GM13976 (cell line): ENCODE measurements at regions not wholly inside any gene's neighbourhood (a gene's known extent, or its start where the extent isn't known, plus 50 kb on each side); places are given as distances from the start of the nearest gene placed in this dataset.

Experiments used
- DNase-seq: peaks from one replicate; pipeline ENCODE4 v3.0.0; 2012; ENCODE audit warnings: low spot score
- in situ Hi-C: fragments of 300-500 bp; cut with MboI; formaldehyde crosslinking; loops from one replicate; pipeline ENCODE4 v1.12.0; 2022; ENCODE audit warnings: low sequenced_read_pairs, mixed read lengths, inconsistent platforms; ENCODE audit not compliant: unreplicated experiment
- TF ChIP-seq, protein P1 (sequence below): IDR thresholded peaks from 2 replicates; pipeline ENCODE4 v1.5.1; 2012; ENCODE audit warnings: borderline replicate concordance, mild to moderate bottlenecking; ENCODE audit not compliant: insufficient read depth; ENCODE audit errors: extremely low read depth, missing control alignments, control extremely low read depth

DNA sequence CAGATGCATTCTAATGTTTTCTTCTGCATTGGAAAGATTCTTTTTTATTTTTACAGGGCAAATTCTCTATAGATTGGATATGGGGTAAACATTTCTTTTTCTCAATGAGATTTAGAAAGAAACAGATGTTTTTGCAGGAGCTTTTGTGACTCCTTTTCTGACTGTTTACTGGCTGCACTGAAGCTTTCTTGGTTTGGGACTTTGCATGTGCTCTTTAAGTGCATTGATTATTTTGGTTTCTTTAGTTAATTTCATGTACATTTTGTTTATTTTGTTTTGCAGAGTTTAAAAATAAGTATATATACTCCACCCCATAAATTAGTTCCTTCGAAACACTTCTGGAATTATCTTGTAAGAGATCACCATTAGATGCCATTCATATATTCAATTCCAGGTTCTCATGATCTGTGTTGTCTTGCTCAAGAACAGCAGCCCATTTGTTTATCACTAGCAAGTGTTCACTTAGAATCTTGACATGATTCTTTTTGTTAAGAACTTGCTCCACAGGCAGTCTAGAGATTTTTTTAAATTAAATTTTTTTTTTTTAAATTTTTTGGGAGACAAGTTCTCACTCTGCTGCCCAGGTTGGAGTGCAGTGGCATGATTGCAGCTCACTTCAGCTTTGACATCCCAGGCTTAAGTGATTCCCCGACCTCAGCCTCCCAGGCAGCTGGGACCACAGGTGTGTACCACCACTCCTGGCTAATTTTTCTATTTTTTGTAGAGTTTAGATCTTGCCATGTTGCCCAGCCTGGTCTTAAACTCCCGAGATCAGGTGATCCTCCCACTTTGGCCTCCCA is 233.7 kb downstream of the MYCN start:
- DNase-seq, result no peak
- in situ Hi-C loops, result no loop called here
- TF ChIP-seq, protein P1, sequence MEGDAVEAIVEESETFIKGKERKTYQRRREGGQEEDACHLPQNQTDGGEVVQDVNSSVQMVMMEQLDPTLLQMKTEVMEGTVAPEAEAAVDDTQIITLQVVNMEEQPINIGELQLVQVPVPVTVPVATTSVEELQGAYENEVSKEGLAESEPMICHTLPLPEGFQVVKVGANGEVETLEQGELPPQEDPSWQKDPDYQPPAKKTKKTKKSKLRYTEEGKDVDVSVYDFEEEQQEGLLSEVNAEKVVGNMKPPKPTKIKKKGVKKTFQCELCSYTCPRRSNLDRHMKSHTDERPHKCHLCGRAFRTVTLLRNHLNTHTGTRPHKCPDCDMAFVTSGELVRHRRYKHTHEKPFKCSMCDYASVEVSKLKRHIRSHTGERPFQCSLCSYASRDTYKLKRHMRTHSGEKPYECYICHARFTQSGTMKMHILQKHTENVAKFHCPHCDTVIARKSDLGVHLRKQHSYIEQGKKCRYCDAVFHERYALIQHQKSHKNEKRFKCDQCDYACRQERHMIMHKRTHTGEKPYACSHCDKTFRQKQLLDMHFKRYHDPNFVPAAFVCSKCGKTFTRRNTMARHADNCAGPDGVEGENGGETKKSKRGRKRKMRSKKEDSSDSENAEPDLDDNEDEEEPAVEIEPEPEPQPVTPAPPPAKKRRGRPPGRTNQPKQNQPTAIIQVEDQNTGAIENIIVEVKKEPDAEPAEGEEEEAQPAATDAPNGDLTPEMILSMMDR, result no peak

GRCh38 chr2:16172324-16173175 is 232.2 kb downstream of the MYCN start:
- TF ChIP-seq, protein P1, result no peak
- in situ Hi-C loops, result no loop called here
- DNase-seq, result no peak

DNA sequence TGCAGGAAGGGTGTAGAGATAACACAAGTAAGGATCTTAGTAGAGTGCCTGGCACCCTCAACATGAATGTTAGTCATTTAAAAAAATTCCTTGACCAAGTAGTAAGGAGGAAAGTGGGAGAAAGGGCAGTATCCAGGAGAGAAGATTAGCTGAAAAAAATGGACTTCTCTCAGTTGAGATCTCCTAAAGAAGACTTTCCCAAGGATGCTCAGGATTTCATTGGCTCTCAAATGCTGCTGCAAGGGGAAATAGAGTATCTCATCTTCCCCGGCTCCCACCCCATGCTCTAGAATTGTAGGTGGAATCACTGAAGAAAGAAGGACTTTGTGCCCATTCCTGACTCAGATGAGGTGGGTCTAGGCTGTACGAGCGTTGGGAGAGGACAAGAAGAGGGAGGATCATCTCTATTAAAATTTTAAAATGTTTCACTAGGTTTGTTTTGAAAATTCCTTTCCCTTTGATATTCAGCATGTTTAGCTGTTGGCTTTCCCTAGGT is 231.1 kb downstream of the MYCN start:
- in situ Hi-C loops, result no loop called here
- DNase-seq, result no peak
- TF ChIP-seq, protein P1, result no peak

- no peak for DNase-seq
- TF ChIP-seq, protein P1, result no peak
- in situ Hi-C loops, result no loop called here
These were observed 230.5 kb downstream of the MYCN start for GRCh38 chr2:16170675-16171424.

DNA sequence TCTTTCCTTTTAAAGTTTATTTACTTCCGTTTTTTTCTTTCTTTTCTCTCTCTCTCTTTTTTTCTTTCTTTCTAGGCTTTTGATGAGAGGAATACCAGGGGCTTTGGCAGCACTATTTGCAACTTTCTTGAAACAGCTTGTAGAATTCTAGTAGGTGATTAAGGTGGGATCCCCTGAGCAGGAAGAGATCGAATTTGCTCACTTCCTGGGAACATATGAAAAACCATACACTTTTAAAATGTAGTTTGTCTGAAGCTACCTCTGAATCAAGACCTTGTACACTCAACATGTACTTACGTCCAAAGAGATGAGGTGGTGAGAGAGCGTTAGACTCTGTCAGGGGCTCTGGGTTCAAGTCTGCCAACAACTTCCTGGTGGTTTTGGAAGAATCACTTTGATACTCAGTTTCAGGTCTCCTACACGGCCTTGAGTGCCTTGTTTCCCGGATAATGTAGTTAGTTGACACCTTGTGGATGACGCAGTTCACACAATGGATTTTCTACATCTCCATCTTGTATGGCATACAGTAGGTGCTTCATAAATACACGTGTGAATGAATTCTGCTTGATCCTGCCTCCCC is 229.1 kb downstream of the MYCN start:
- TF ChIP-seq, protein P1, result no peak
- DNase-seq, result no peak
- in situ Hi-C loops, result no loop called here

DNA sequence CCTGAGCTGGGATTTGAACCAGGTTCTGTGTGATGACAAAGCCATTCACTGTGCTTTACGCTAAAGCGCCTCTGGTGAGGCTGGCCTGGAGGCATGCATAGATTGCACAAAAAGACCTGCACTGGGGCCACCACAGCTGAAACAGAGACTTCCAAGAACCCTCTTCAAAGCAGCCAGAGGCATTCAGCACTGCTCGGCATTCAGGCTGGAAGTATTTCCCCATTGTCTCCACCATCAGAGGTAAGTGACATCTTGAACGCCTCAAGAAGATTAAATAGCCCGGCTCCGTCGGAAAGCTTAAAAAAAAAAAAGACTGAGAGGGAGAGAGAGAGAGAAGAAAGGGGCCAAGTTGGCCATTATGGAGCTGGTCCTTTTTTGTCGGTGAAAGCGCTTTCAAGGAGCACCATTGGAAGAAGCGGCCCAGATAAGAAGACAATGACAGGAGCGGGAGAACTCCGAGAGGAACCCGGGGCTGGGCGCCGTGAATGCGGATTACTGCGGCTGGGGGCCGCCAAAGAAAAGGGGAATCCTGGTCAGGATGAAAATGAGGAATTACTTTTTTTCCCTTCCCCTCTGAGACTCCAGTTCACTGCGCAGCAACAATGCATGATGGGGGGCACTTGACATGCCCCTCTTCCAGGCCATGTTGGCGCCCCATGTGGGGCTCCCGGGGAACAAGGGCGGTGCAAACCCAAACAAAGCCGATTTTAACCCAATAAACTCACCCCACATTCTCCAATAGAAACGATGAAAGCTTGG is 228.3 kb downstream of the MYCN start:
- TF ChIP-seq, protein P1, result no peak
- DNase-seq, result no peak
- in situ Hi-C loops, result no loop called here
